HG02840 (cell line): ENCODE measurements at regions not wholly inside any gene's neighbourhood (a gene's known extent, or its start where the extent isn't known, plus 50 kb on each side); places are given as distances from the start of the nearest gene placed in this dataset.
A peak's percentile ranks its signal among the peaks of the same experiment; 100 is the strongest.
"Not testable (repeated sequence)": the region's sequence is repeated elsewhere in the genome, so short reads cannot be mapped to it uniquely, and the experiment has no call there.

Experiments
- ATAC-seq: cut with Tn5 transposase; IDR thresholded peaks from one replicate; pipeline ENCODE4 v1.9.1; 2021; ENCODE audit warnings: mild to moderate bottlenecking, moderate library complexity, moderate number of reproducible peaks; ENCODE audit not compliant: unreplicated experiment, low FRiP score

DNA sequence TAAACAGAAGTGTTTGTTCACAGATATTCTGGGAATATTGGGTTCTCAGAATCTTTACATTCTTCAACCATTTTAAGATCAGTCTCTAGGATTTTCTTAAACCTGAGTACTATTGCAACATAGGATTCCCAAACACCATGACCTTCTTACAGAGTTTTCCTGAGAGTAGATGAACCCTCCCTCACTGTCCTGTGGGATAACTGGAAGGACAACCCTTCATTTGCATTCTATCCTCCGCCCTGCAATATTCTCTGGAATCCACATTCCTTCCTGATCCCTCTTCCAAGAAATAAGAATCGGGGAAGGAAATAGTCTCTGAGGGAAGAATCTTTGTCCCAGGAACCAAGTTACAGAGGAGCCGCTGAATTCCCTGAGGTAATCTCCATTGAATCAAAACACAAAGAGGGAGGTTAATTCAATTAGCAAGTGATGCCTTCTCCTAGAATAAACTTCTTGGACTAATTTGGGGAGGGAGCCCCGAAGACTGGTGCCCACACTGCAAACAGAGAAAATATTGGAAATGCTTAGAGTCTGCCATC is 99.8 kb upstream of the MBIP start:
- ATAC-seq: no peak

DNA sequence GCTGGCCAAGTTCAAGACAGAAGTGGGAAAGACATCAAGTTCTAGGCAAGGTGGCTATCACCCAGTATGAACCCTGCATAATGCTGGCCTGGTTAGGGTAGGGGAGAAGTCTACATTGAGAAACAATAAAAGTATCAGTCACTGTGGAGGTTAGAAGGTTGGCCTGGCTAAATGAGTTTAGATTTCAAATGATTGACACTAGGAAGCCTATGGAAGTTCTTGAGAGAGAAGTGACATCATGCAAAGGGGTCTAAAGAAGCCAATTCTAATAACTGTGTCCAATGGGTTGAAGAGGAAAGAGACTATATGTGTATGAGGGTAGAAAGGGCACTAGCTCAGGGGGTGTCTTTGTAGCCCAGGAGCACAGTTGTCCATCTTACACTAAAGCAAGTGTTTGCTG is 98.5 kb upstream of the MBIP start:
- no peak for ATAC-seq

DNA sequence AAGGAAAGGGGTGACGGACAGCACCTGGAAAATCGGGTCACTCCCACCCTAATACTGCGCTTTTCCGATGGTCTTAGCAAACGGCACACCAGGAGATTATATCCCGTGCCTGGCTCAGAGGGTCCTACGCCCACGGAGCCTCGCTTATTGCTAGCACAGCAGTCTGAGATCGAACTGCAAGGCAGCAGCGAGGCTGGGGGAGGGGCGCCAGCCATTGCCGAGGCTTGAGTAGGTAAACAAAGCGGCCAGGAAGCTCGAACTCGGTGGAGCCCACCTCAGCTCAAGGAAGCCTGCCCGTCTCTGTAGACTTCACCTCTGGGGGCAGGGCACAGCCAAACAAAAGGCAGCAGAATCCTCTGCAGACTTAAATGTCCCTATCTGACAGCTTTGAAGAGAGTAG is 91.5 kb upstream of the MBIP start:
- ATAC-seq: not testable (repeated sequence)

DNA sequence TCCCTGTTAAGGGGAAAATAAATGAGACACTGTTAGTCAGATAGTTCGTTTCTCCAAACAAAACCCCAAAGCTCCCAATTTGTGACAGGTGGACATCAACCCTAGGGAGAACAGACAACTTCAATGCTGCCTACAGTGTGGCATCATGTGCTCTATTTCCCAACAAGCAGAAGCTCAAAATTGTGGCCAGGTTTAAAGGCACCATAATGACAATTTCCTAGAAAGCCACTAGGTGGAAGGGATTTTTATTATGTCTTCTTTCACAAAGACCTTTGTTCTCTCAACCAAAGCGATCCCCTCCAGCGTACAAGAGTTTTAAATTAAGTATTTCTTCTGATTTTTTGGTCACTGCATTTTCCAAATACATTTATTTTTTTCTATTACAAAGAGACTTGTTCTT is 88.0 kb upstream of the MBIP start:
- no peak for ATAC-seq

DNA sequence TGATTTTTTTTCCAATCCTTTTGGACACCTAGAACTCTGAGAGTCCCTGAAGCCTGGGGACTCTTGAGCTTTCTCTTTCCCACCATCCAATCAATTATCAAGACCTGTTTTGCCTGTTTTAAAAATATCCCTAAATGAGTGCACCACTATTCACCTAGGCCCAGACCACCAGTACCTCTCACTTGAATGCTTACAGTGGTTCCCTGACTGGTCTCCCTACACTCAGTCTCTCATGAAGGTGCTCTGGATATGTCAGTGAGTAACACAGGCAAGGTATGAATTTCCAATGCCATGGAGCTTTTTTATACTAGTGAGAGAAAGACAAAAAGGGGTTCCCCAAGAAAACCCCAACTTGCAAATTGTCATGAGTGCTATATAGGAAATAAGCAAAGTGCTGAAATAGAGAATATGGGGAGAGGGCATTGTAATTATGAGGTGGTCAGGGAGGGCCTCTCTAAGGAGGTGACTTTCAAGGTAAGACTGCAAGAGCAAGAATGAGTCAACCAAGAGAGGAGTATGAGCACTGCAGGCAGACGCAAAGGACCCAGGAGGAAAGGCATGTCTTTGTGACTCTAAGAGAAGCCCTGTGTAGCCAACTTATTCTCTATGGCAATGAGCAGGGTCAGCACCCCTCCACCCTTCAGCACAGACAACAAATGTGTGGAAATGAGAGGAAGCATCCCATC is 85.3 kb upstream of the MBIP start:
- no peak for ATAC-seq

DNA sequence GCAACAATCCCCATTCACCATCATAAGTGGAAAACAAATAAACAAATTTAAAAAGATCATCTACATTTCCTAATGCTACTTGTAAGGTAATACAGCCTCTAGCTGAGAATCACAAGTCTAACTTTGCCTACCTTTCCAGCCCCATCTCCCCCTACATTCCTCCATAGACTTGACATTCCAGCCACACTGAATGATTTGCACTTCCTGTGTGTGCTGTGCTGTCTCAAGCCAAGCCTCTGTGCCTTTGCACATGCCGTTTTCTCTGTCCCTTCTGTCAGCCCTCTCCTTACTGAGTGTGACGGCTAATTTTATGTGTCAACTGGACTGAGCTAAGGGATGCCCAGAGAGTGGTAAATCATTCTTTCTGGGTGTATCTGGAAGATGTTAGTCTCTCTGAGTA is 82.4 kb upstream of the MBIP start:
- ATAC-seq: no peak

DNA sequence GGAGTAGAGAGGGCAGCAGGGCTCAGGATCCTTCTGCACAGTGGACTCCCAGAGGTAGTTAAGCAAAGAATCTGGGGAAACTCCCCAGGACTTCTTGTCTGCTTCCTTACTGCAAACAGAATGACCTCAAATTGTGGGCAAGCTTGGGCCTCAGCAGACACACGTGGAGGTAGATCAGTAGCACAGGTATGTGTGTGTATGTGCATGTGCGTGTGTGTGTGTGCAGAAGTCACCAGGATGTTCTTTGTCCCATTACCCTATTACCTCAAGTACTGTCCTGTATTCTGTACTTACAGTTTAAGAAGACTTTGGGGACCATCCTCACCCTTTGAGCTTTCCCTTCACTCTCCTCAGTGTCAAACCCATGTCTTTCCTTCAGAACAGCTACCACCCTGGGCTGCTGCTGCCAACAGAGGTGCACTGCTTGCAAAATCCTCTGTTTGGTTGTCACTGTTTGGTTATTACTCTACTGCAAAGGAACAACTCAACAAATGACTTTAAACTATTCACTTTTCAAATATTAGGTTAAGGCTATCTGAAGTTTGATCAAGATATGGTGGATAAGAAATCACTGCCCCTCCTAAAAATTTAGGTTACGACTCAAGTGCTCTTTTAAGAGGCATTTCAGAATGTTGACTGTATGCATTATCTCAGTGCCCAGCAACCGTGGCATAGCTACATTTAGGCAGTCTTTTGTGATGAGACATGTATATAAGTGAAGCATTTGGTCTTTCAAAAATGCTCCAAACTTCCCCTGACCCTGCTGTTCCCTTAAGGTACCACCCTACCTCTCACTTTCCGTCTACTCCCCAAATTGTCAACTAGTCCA is 78.2 kb upstream of the MBIP start:
- no peak for ATAC-seq

DNA sequence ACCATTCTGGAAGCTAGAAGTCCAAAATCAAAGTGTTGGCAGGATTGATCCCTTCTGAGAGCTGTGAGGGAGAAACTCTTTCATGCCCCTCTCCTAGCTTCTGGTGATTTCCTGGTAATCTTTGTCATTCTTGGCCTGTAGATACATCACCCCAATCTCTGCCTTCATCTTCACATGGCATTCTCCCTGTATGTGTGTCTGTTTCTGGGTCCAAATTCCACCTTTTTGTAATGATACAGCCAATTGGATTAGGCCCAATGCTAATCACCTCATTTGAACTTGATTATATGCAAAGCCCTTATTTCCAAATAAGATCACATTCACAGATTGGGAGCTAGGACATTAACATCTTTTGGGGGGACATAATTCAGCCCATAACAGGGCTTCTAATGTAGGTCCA is 76.9 kb upstream of the MBIP start:
- ATAC-seq: no peak

DNA sequence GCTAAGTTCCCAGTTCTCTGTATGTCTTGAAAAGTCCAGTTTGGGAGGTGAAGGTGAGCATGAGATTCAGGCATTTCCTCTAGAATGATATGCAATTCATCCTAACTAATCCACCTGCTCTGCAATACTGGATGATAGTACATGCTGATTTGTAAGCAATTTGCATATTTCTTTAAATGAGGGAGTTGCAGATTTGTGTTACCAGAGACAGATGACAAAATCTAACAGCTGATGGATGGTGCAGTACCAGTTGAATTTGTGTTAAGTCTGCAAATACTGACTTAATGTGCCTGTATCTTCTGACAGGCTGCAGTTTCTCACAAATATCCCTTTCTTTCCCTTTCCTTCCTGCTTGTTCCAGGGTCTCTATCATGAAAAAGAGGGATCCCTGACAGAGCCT is 76.4 kb upstream of the MBIP start:
- no peak for ATAC-seq

DNA sequence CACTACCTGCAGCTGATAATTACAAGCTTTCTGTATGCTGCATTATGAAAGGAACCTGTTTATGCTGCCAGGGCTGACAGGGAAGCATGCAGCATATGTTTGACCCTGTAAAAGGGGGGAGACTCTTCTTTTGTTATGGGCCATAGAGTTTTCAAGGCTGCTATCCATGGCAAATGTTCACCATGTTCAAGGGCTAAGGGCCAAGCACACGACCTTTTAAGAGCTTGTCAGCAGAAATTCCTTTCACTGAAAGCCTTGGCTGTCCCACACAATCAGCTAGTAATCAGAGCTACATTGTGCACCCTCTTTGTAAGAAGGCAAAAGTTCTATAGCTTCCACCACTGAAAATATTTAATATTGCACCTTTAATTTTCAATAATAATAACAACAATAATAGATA is 74.2 kb upstream of the MBIP start:
- ATAC-seq: no peak

DNA sequence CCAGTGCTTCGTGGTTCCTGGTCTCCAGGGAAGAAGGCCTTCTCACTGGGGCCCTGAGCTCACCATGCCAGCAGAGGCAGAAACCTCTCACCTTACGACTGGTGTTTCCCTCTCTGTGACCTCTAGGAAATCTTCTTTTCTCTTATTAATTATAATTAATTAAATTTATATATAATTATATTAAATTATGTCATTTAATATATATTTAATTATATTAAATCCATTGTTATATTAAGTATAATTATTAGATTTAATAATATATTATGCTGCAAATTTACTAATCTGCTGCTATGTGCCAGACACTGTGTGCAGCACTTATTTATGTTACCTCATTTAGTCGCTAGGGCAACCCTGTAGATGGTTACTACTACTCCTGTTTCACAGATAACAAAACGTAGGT is 70.3 kb upstream of the MBIP start:
- ATAC-seq: no peak

DNA sequence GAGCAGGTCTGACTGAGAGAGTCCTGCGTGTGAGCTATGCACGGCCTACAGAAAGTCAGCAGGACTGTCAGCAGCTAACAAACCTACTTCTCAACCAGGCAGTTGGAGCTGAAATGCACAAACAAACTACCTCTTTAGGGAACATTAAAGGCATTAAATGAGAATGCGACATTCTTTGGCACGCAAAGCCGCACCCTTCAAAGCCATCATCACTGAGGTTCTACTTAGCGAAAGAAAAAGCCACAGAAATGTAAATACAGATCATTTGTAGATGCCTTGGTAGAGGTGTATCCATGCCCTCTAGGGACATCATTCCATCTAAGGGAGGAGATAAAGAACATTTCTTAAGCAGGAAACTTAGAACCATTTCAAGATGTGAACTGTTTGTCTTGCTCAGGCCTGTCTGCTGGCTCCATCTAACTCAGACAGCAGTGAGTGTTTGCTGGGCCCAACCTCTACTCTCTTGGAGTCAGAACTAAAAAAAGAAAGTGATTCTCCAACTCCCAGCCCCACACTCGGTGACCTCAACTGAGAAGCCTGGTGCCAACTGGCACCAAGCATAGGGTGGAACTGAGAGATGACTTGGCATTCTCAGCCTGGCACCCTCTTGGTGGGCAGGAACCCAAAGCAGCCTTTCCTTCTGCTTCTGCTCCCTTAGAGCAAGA is 63.5 kb upstream of the MBIP start:
- no peak for ATAC-seq

DNA sequence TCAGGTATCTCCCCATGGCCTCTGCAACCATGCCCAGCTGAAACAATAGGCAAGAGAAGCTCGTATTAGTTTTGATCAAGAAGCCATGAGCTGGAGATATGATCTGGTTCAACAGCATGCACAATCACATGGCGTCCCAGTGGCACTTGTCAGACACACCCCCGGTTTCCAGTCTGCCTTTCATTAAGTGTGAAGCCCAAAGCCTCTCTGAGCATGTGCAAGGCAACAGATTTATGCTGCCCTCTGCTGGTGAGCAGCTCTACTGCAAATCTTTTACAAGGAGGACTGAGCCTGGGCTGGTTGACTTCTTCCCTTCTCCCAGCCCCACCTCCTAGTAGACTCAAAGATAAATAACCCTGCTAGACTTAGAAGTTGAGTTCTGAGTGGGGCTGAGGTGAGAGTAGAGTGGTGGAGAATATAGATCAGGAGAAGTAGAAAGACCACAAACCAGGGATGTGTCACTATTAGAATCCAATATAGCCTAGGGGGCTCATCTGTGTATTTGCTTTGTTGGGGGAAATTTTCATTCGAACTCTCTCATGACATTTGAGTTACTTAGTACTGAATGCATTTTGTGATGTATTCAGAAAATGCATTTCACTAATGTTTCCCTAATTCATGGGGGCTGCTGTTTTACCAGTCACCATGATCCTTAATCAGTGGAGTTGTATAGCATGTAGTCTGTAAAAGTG is 53.7 kb upstream of the MBIP start:
- ATAC-seq: peak; percentile 89
